PC-9 (cell line): ENCODE measurements at regions not wholly inside any gene's neighbourhood (a gene's known extent, or its start where the extent isn't known, plus 50 kb on each side); places are given as distances from the start of the nearest gene placed in this dataset.
"Not testable (repeated sequence)": the region's sequence is repeated elsewhere in the genome, so short reads cannot be mapped to it uniquely, and the experiment has no call there.

ENCODE experiments used
- CTCF ChIP-seq: fragments of 200-600 bp; sonication (generic); conservative IDR thresholded peaks from 2 replicates; pipeline ENCODE4 v1.6.1; 2017; ENCODE audit warnings: mixed run types, antibody characterized with exemption, mild to moderate bottlenecking, moderate library complexity
- EZH2 ChIP-seq: fragments of 200-600 bp; sonication (generic); IDR thresholded peaks from 2 replicates; pipeline ENCODE4 v1.8.0; 2017; ENCODE audit warnings: antibody characterized with exemption, low read depth

- TF ChIP-seq CTCF, EZH2: not testable (repeated sequence)
Observed at GRCh38 chr2:242076184-242076583, 206.7 kb downstream of the RTP5 start.
